Skin of body (tissue), 1 donor: ENCODE measurements at regions not wholly inside any gene's neighbourhood (a gene's known extent, or its start where the extent isn't known, plus 50 kb on each side); places are given as distances from the start of the nearest gene placed in this dataset.
A peak's percentile ranks its signal among the peaks of the same experiment; 100 is the strongest.

Experiments
- DNase-seq: peaks from one replicate; lab custom pipeline; 2025; lab: John Stamatoyannopoulos, UW

GRCh38 chr20:58600756-58601155 lies 50.3 kb upstream of the STX16 start:
- no peak for DNase-seq

GRCh38 chr20:58599966-58600365 lies 51.1 kb upstream of the STX16 start:
- no peak for DNase-seq

GRCh38 chr20:58598211-58599015 lies 52.7 kb upstream of the STX16 start:
- DNase-seq: peak; percentile 53

- DNase-seq: peak; percentile 97
Observed at GRCh38 chr20:58597249-58597891, 53.7 kb upstream of the STX16 start.

- DNase-seq: peak; percentile 97
Observed at GRCh38 chr20:58596750-58597248, 54.3 kb upstream of the STX16 start.

GRCh38 chr20:58596244-58596643 lies 54.8 kb upstream of the STX16 start:
- no peak for DNase-seq

- no peak for DNase-seq
Observed at GRCh38 chr20:58595167-58595566, 55.9 kb upstream of the STX16 start.

GRCh38 chr20:58593880-58594638 lies 57.0 kb upstream of the STX16 start:
- DNase-seq: no peak

GRCh38 chr20:58592076-58592695 lies 58.9 kb upstream of the STX16 start:
- no peak for DNase-seq

GRCh38 chr20:58590679-58591473 lies 60.2 kb upstream of the STX16 start:
- no peak for DNase-seq

GRCh38 chr20:58587467-58587866 lies 63.6 kb upstream of the STX16 start:
- no peak for DNase-seq

GRCh38 chr20:58586565-58587093 lies 64.5 kb upstream of the STX16 start:
- DNase-seq: no peak

- DNase-seq: no peak
Observed at GRCh38 chr20:58585753-58586540, 65.1 kb upstream of the STX16 start.

GRCh38 chr20:58584881-58585752 lies 66.0 kb upstream of the STX16 start:
- peak; percentile 7 for DNase-seq

- no peak for DNase-seq
Observed at GRCh38 chr20:58584051-58584824, 66.8 kb upstream of the STX16 start.

GRCh38 chr20:58583586-58583985 lies 67.5 kb upstream of the STX16 start:
- no peak for DNase-seq

- DNase-seq: no peak
Observed at GRCh38 chr20:58583176-58583575, 67.9 kb upstream of the STX16 start.

- DNase-seq: no peak
Observed at GRCh38 chr20:58580474-58580835, 65.3 kb upstream of the APCDD1L start.
